ENCODE measurements at regions not wholly inside any gene's neighbourhood (a gene's known extent, or its start where the extent isn't known, plus 50 kb on each side); places are given as distances from the start of the nearest gene placed in this dataset.

GRCh38 chr1:91091812-91092211, 70.0 kb upstream of the ZNF644 start:
- H4K20me1 ChIP-seq (ENCODE audit: control insufficient read depth, insufficient read depth, low read depth, low read length): no peaks in the 10 kb centered on the region
- H3F3A ChIP-seq (ENCODE audit: control insufficient read depth, insufficient read depth): no peaks in the 10 kb centered on the region
- no peak for TF ChIP-seq EZH2phosphoT487 (IDR thresholded peaks at IDR 0.05; ENCODE audit: borderline replicate concordance, low read length)
- no peak for TF ChIP-seq CTCF (IDR thresholded peaks at IDR 0.05; ENCODE audit: low read depth, low read length, poor library complexity, severe bottlenecking)

GRCh38 chr1:91080650-91081049, 58.8 kb upstream of the ZNF644 start:
- Histone ChIP-seq H3K9me2 (replicated peaks; ENCODE audit: control insufficient read depth, low read length) (no peaks in the 10 kb centered on the region), H3K27ac (ENCODE audit: low read depth, low read length) (no peak overlapping the region), H3F3A (ENCODE audit: control insufficient read depth, insufficient read depth) (no peaks in the 10 kb centered on the region), H3K27me3 (ENCODE audit: control insufficient read depth, low read length) (no peaks in the 10 kb centered on the region), H3K79me2 (ENCODE audit: control insufficient read depth, low read length) (no peaks in the 10 kb centered on the region), H3K4me2 (ENCODE audit: low read length) (no peak overlapping the region), H3K9me3 (ENCODE audit: control insufficient read depth, insufficient read depth, low read length) (no peaks in the 10 kb centered on the region), H4K20me1 (ENCODE audit: control insufficient read depth, insufficient read depth, low read depth, low read length) (no peaks in the 10 kb centered on the region), H3K4me3 (ENCODE audit: low read length) (no peak overlapping the region), H3K4me1 (ENCODE audit: control insufficient read depth, low read length) (0 out of 2 replicates have a peak, but pooled peaks cover 2% of the 10 kb centered on the region), H3K36me3 (ENCODE audit: control insufficient read depth, low read length) (no peaks in the 10 kb centered on the region)
- TF ChIP-seq CTCF (IDR thresholded peaks at IDR 0.05; ENCODE audit: low read depth, low read length, poor library complexity, severe bottlenecking): no peak

More at GRCh38 chr1:91091812-91092211, 70.0 kb upstream of the ZNF644 start:
- Histone ChIP-seq H3K36me3 (ENCODE audit: control insufficient read depth, low read length) (no peaks in the 10 kb centered on the region), H3K4me2 (ENCODE audit: low read length) (no peak overlapping the region), H3K9me3 (ENCODE audit: control insufficient read depth, insufficient read depth, low read length) (no peaks in the 10 kb centered on the region), H3K27ac (ENCODE audit: low read depth, low read length) (no peak overlapping the region), H3K4me1 (ENCODE audit: control insufficient read depth, low read length) (no peaks in the 10 kb centered on the region), H3K9me2 (replicated peaks; ENCODE audit: control insufficient read depth, low read length) (no peaks in the 10 kb centered on the region), H3K4me3 (ENCODE audit: low read length) (no peak overlapping the region), H3K79me2 (ENCODE audit: control insufficient read depth, low read length) (no peaks in the 10 kb centered on the region), H3K27me3 (ENCODE audit: control insufficient read depth, low read length) (no peaks in the 10 kb centered on the region)

- no peak overlapping the region for H3K4me2 ChIP-seq (ENCODE audit: low read length)
- H3K27ac ChIP-seq (ENCODE audit: low read depth, low read length): no peak overlapping the region
- H3K4me3 ChIP-seq (ENCODE audit: low read length): no peak overlapping the region
- 0 out of 2 replicates have a peak, but pooled peaks cover 3% of the 10 kb centered on the region for H3K4me1 ChIP-seq (ENCODE audit: control insufficient read depth, low read length)
- no peaks in the 10 kb centered on the region for H3K9me3 ChIP-seq (ENCODE audit: control insufficient read depth, insufficient read depth, low read length)
- no peaks in the 10 kb centered on the region for H4K20me1 ChIP-seq (ENCODE audit: control insufficient read depth, insufficient read depth, low read depth, low read length)
- no peak for TF ChIP-seq CTCF (IDR thresholded peaks at IDR 0.05; ENCODE audit: low read depth, low read length, poor library complexity, severe bottlenecking)
- TF ChIP-seq EZH2phosphoT487 (IDR thresholded peaks at IDR 0.05; ENCODE audit: borderline replicate concordance, low read length): no peak
- H3F3A ChIP-seq (ENCODE audit: control insufficient read depth, insufficient read depth): no peaks in the 10 kb centered on the region
- H3K27me3 ChIP-seq (ENCODE audit: control insufficient read depth, low read length): no peaks in the 10 kb centered on the region
- H3K9me2 ChIP-seq (replicated peaks; ENCODE audit: control insufficient read depth, low read length): no peaks in the 10 kb centered on the region
- no peaks in the 10 kb centered on the region for H3K36me3 ChIP-seq (ENCODE audit: control insufficient read depth, low read length)
- no peaks in the 10 kb centered on the region for H3K79me2 ChIP-seq (ENCODE audit: control insufficient read depth, low read length)
Observed at GRCh38 chr1:91078859-91079258, 57.0 kb upstream of the ZNF644 start.

- H4K20me1 ChIP-seq (ENCODE audit: control insufficient read depth, insufficient read depth, low read depth, low read length): no peaks in the 10 kb centered on the region
- no peak overlapping the region for H3K27ac ChIP-seq (ENCODE audit: low read depth, low read length)
- no peaks in the 10 kb centered on the region for H3K27me3 ChIP-seq (ENCODE audit: control insufficient read depth, low read length)
- no peaks in the 10 kb centered on the region for H3K36me3 ChIP-seq (ENCODE audit: control insufficient read depth, low read length)
- no peak for TF ChIP-seq CTCF (IDR thresholded peaks at IDR 0.05; ENCODE audit: low read depth, low read length, poor library complexity, severe bottlenecking)
- TF ChIP-seq EZH2phosphoT487 (IDR thresholded peaks at IDR 0.05; ENCODE audit: borderline replicate concordance, low read length): no peak
- H3K9me3 ChIP-seq (ENCODE audit: control insufficient read depth, insufficient read depth, low read length): no peaks in the 10 kb centered on the region
- H3F3A ChIP-seq (ENCODE audit: control insufficient read depth, insufficient read depth): no peaks in the 10 kb centered on the region
- no peak overlapping the region for H3K4me2 ChIP-seq (ENCODE audit: low read length)
- 0 out of 2 replicates have a peak, but pooled peaks cover 3% of the 10 kb centered on the region for H3K4me1 ChIP-seq (ENCODE audit: control insufficient read depth, low read length)
- H3K9me2 ChIP-seq (replicated peaks; ENCODE audit: control insufficient read depth, low read length): no peaks in the 10 kb centered on the region
- no peaks in the 10 kb centered on the region for H3K79me2 ChIP-seq (ENCODE audit: control insufficient read depth, low read length)
- no peak overlapping the region for H3K4me3 ChIP-seq (ENCODE audit: low read length)
Observed at GRCh38 chr1:91076834-91077233, 55.0 kb upstream of the ZNF644 start.

All from DOHH2 (cell line).